ENCODE measurements at regions not wholly inside any gene's neighbourhood (a gene's known extent, or its start where the extent isn't known, plus 50 kb on each side); places are given as distances from the start of the nearest gene placed in this dataset.

DNA sequence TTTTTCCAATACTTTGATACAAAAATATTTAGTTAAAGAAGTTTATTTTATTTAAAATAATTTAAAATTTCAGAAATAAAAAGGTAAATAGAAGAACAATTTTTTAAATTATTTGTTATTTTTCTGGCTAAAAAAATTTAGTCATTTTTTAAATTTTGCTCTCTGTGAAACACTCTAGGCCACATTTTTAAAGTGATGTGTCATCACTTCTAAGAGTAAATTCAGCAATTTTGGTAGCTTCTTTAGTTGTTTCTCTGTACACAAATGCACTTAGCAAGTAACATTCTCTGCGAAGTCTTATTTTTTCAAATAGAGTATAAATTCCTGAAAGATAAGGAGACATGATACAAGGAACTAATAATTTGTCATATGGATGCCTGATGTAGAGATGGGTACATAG is 760.0 kb upstream of the PRMT6 start:
- H3K4me3 ChIP-seq: no peak overlapping the region
- H3K4me1 ChIP-seq: no peaks in the 10 kb centered on the region
- H3K27ac ChIP-seq: no peak overlapping the region
- FAIRE-seq: no peak
- TF ChIP-seq, protein P1, sequence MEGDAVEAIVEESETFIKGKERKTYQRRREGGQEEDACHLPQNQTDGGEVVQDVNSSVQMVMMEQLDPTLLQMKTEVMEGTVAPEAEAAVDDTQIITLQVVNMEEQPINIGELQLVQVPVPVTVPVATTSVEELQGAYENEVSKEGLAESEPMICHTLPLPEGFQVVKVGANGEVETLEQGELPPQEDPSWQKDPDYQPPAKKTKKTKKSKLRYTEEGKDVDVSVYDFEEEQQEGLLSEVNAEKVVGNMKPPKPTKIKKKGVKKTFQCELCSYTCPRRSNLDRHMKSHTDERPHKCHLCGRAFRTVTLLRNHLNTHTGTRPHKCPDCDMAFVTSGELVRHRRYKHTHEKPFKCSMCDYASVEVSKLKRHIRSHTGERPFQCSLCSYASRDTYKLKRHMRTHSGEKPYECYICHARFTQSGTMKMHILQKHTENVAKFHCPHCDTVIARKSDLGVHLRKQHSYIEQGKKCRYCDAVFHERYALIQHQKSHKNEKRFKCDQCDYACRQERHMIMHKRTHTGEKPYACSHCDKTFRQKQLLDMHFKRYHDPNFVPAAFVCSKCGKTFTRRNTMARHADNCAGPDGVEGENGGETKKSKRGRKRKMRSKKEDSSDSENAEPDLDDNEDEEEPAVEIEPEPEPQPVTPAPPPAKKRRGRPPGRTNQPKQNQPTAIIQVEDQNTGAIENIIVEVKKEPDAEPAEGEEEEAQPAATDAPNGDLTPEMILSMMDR (IDR thresholded peaks at IDR 0.05): no peak
- intact Hi-C loops (cut with DNase I): no loop called here
- no peak for ATAC-seq
- no peak for DNase-seq
- 56 to 85% methylated on average over 1 of the region's 1 CpG for WGBS, 2 donors
- no peaks in the 10 kb centered on the region for H3K9me3 ChIP-seq
- no peaks in the 10 kb centered on the region for H3K36me3 ChIP-seq
- no peaks in the 10 kb centered on the region for H3K27me3 ChIP-seq

DNA sequence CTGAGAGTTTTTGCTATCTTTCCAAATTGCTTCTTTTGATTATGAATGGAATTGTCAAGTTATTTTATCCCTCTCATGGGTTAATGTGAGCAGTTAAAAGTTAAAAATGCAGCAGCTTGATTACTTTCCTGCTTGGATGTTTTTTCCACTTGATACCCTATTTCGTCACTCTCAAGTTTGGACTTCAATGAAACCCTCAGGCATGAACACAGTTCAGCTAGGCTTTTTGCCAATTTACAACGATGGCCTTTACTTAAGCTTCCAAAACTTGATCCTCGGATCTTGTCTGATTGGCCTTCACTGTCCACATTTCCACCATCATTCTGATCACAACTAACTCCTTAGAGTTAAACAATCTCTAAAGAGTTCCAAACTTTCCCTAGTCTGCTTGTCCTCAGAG is 752.4 kb upstream of the PRMT6 start:
- no peak for ATAC-seq
- Histone ChIP-seq H3K4me3 (no peak overlapping the region), H3K4me1 (no peaks in the 10 kb centered on the region), H3K27ac (no peak overlapping the region), H3K27me3 (no peaks in the 10 kb centered on the region), H3K36me3 (no peaks in the 10 kb centered on the region), H3K9me3 (no peaks in the 10 kb centered on the region)
- no peak for DNase-seq
- TF ChIP-seq, protein P1 (IDR thresholded peaks at IDR 0.05): no peak
- no peak for FAIRE-seq
- intact Hi-C loops (cut with DNase I): no loop called here
- 23 to 46% methylated on average over 3 of the region's 3 CpGs for WGBS, 2 donors

DNA sequence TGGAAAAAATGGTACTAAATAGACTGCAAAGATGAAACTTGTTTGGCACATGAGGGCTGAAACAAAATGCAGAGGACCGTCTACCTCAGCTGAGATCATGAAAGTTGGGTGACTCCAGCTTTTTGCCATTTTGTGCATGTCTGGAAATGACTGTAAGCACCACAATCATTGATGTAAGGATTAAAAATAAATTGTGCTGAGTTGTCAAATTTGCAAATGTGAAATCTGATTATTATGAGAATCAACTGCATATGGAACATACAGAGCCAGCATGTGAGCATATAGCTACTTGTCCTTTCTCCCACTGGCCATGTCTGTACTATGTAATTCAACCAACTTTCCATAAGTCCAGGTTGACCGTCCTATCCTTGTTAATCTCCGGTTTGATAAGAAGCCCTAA is 736.9 kb upstream of the PRMT6 start:
- Histone ChIP-seq H3K9me3 (no peaks in the 10 kb centered on the region), H3K4me1 (no peaks in the 10 kb centered on the region), H3K36me3 (no peaks in the 10 kb centered on the region), H3K27ac (no peak overlapping the region), H3K4me3 (no peak overlapping the region), H3K27me3 (no peaks in the 10 kb centered on the region)
- FAIRE-seq (no peak), ATAC-seq (no peak), DNase-seq (no peak)
- 58 to 83% methylated on average over 3 of the region's 3 CpGs for WGBS, 2 donors
- TF ChIP-seq, protein P1 (IDR thresholded peaks at IDR 0.05): no peak
- intact Hi-C loops (cut with DNase I): no loop called here

DNA sequence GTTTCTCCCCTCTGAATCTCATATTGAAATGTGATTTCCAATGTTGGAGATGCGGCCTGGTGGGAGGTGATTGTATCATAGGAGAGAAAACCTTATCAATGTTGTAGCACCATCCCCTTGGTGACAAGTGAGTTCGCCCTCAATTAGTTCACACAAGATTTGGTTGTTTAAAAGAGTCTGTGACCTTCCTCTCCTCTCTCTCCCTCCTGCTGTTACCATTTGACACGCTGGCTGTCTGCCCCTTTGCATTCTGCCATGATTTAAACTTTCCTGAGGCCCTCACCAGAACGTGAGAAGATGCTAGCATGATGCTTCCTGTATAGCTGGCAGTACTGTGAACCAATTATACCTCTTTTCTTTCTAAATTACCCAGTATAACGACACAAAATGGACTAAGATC is 730.9 kb upstream of the PRMT6 start:
- H3K4me3 ChIP-seq: no peak overlapping the region
- TF ChIP-seq, protein P1 (IDR thresholded peaks at IDR 0.05): no peak
- DNase-seq: no peak
- 39 to 44% methylated on average over 5 of the region's 5 CpGs for WGBS, 2 donors
- no peaks in the 10 kb centered on the region for H3K36me3 ChIP-seq
- H3K4me1 ChIP-seq: no peaks in the 10 kb centered on the region
- FAIRE-seq: no peak
- no peak overlapping the region for H3K27ac ChIP-seq
- ATAC-seq: no peak
- no peaks in the 10 kb centered on the region for H3K9me3 ChIP-seq
- no peaks in the 10 kb centered on the region for H3K27me3 ChIP-seq
- intact Hi-C loops (cut with DNase I): no loop called here

DNA sequence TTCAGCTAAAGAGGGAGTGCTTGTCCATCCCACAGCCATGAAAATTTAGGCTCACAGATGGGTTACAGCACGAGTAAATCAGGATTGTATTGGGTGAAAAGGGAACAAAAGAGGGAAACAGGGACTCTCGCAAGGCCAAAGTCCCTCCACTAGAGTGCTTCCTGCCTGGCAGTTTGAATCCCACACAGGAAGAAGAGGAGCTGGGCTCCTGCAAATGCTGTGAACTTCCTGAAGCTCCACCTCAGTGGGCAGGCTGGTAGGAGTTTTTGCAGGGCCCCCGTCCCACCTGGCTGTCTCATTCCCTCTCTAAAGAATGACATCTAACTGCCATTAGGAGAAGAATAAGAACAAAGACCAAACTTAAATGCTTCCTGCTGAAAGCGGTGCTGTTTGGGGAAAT is 712.0 kb upstream of the PRMT6 start:
- Histone ChIP-seq H3K36me3 (no peaks in the 10 kb centered on the region), H3K4me1 (no peaks in the 10 kb centered on the region), H3K27me3 (no peaks in the 10 kb centered on the region), H3K4me3 (no peak overlapping the region), H3K27ac (no peak overlapping the region), H3K9me3 (no peaks in the 10 kb centered on the region)
- DNase-seq: no peak
- intact Hi-C loops (cut with DNase I): no loop called here
- TF ChIP-seq, protein P1 (IDR thresholded peaks at IDR 0.05): no peak
- no peak for FAIRE-seq
- WGBS, 2 donors: 33 to 49% methylated on average over 4 of the region's 4 CpGs
- ATAC-seq: no peak

Measured in pancreas (tissue), 10 donors.